ENCODE measurements at regions not wholly inside any gene's neighbourhood (a gene's known extent, or its start where the extent isn't known, plus 50 kb on each side); places are given as distances from the start of the nearest gene placed in this dataset.

DNA sequence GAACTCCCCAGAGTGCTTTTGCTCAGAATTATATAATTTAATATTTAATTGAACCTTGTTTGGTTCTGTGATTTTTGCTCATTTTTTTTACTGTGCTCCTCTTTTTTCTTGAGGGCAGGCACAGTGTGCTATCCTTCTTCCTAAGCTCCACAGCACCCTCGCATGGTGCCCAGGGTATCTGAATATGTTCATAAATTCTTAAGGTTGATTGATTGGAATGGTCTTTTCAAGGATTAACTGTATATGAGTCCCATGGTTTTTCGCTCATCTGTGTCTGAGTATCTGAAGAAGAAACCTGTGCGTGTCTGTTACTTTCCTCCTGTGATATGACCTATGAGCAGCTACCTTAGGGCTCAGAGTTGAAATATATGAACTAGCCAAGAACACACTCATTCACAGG lies 393.7 kb downstream of the HLX start:
- WGBS, 2 experiments (ENCODE audit: insufficient coverage in 1 of 2, insufficient read length in 1 of 2): 91 to 93% methylated on average over 2 to 3 of the region's 3 CpGs
- H3K27me3 ChIP-seq (ENCODE audit: control insufficient read depth, insufficient read depth, low read length, poor library complexity, severe bottlenecking): no peaks in the 10 kb centered on the region
- Mint-ChIP-seq H3K27me3 (ENCODE audit: insufficient read depth) (no peaks in the 10 kb centered on the region), H3K27ac (no peak overlapping the region), H3K4me3 (no peak overlapping the region), H3K9me3 (no peaks in the 10 kb centered on the region), H3K36me3 (ENCODE audit: low read depth) (no peaks in the 10 kb centered on the region), H3K4me1 (peaks cover 32% of the 10 kb centered on the region)
- no peak overlapping the region for H3K27ac ChIP-seq (ENCODE audit: low read depth, low read length)
- H3K4me1 ChIP-seq (ENCODE audit: control insufficient read depth, insufficient read depth, low read length): peaks cover 9% of the 10 kb centered on the region
- no peaks in the 10 kb centered on the region for H3K9me3 ChIP-seq (ENCODE audit: control insufficient read depth, low read length)
- TF ChIP-seq, protein P1, sequence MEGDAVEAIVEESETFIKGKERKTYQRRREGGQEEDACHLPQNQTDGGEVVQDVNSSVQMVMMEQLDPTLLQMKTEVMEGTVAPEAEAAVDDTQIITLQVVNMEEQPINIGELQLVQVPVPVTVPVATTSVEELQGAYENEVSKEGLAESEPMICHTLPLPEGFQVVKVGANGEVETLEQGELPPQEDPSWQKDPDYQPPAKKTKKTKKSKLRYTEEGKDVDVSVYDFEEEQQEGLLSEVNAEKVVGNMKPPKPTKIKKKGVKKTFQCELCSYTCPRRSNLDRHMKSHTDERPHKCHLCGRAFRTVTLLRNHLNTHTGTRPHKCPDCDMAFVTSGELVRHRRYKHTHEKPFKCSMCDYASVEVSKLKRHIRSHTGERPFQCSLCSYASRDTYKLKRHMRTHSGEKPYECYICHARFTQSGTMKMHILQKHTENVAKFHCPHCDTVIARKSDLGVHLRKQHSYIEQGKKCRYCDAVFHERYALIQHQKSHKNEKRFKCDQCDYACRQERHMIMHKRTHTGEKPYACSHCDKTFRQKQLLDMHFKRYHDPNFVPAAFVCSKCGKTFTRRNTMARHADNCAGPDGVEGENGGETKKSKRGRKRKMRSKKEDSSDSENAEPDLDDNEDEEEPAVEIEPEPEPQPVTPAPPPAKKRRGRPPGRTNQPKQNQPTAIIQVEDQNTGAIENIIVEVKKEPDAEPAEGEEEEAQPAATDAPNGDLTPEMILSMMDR (conservative IDR thresholded peaks at IDR 0.05): peak; percentile 50
- no peak overlapping the region for H3K4me3 ChIP-seq (ENCODE audit: low read length)
- H3K36me3 ChIP-seq (ENCODE audit: control insufficient read depth, insufficient read depth, low read length): no peaks in the 10 kb centered on the region
- no peak for DNase-seq
- no peak overlapping the region for H3K9ac ChIP-seq (ENCODE audit: extremely low read depth, low read length, poor library complexity, severe bottlenecking)

- H3K4me1 ChIP-seq (ENCODE audit: control insufficient read depth, insufficient read depth, low read length): peaks cover 9% of the 10 kb centered on the region
- no peak overlapping the region for H3K27ac ChIP-seq (ENCODE audit: low read depth, low read length)
- no peak overlapping the region for H3K9ac ChIP-seq (ENCODE audit: extremely low read depth, low read length, poor library complexity, severe bottlenecking)
- no peaks in the 10 kb centered on the region for H3K27me3 Mint-ChIP-seq (ENCODE audit: insufficient read depth)
- peak; percentile 73 for DNase-seq
- H3K4me1 Mint-ChIP-seq: peaks cover 34% of the 10 kb centered on the region
- no peak overlapping the region for H3K27ac Mint-ChIP-seq
- 53 to 62% methylated on average over 3 to 6 of the region's 6 CpGs for WGBS, 2 experiments (ENCODE audit: insufficient coverage in 1 of 2, insufficient read length in 1 of 2)
- no peaks in the 10 kb centered on the region for H3K36me3 ChIP-seq (ENCODE audit: control insufficient read depth, insufficient read depth, low read length)
- H3K9me3 Mint-ChIP-seq: no peaks in the 10 kb centered on the region
- H3K27me3 ChIP-seq (ENCODE audit: control insufficient read depth, insufficient read depth, low read length, poor library complexity, severe bottlenecking): no peaks in the 10 kb centered on the region
- no peaks in the 10 kb centered on the region for H3K9me3 ChIP-seq (ENCODE audit: control insufficient read depth, low read length)
- no peak overlapping the region for H3K4me3 Mint-ChIP-seq
- H3K4me3 ChIP-seq (ENCODE audit: low read length): no peak overlapping the region
- TF ChIP-seq, protein P1 (conservative IDR thresholded peaks at IDR 0.05): no peak
- H3K36me3 Mint-ChIP-seq (ENCODE audit: low read depth): no peaks in the 10 kb centered on the region
Observed at GRCh38 chr1:221274373-221274772, 395.1 kb downstream of the HLX start.

DNA sequence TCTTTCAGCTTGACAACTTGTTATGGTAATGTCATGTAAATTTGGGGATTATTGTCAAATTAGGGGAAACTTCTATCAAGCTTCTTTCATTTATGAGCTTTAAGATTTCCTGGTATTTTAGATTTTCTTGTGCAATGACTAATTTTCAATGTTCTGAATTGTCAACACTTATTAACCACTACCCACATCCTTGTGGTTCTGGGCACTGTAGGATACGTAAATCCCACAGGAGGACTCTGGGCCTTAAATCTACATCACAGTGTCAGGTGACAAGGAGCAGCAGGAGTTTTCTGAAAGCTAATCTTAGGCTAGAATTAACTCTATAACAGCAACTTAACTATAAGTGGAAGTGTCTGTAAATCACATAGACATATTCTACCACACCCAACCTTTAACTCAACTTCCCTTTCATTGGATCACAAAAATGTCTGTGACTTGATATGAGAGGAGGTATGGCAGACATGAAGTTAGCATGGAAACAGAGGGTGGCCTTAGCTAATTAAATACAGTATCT lies 397.7 kb downstream of the HLX start:
- Mint-ChIP-seq H3K4me1 (peaks cover 34% of the 10 kb centered on the region), H3K27ac (no peak overlapping the region), H3K4me3 (no peak overlapping the region), H3K9me3 (peaks cover 14% of the 10 kb centered on the region), H3K36me3 (ENCODE audit: low read depth) (peaks cover 12% of the 10 kb centered on the region), H3K27me3 (ENCODE audit: insufficient read depth) (no peaks in the 10 kb centered on the region)
- WGBS, 2 experiments (ENCODE audit: insufficient coverage in 1 of 2, insufficient read length in 1 of 2): 100% methylated on average over 1 of the region's 1 CpG; no CpG with 5 or more reads in 1 of the 2 experiments
- Histone ChIP-seq H3K9ac (ENCODE audit: extremely low read depth, low read length, poor library complexity, severe bottlenecking) (no peak overlapping the region), H3K27me3 (ENCODE audit: control insufficient read depth, insufficient read depth, low read length, poor library complexity, severe bottlenecking) (no peaks in the 10 kb centered on the region), H3K36me3 (ENCODE audit: control insufficient read depth, insufficient read depth, low read length) (no peaks in the 10 kb centered on the region), H3K4me3 (ENCODE audit: low read length) (no peak overlapping the region), H3K4me1 (ENCODE audit: control insufficient read depth, insufficient read depth, low read length) (peaks cover 9% of the 10 kb centered on the region), H3K27ac (ENCODE audit: low read depth, low read length) (no peak overlapping the region), H3K9me3 (ENCODE audit: control insufficient read depth, low read length) (peaks cover 15% of the 10 kb centered on the region)
- no peak for DNase-seq
- TF ChIP-seq, protein P1 (conservative IDR thresholded peaks at IDR 0.05): no peak
